GM18520 (cell line): ENCODE measurements at regions not wholly inside any gene's neighbourhood (a gene's known extent, or its start where the extent isn't known, plus 50 kb on each side); places are given as distances from the start of the nearest gene placed in this dataset.
"Not testable (repeated sequence)": the region's sequence is repeated elsewhere in the genome, so short reads cannot be mapped to it uniquely, and the experiment has no call there.

ENCODE experiments used
- ATAC-seq: cut with Tn5 transposase; IDR thresholded peaks from one replicate; pipeline ENCODE4 v1.9.1; 2021; ENCODE audit not compliant: unreplicated experiment

- not testable (repeated sequence) for ATAC-seq
Observed at GRCh38 chr2:95763074-95763473, 171.3 kb downstream of the TRIM43 start.

DNA sequence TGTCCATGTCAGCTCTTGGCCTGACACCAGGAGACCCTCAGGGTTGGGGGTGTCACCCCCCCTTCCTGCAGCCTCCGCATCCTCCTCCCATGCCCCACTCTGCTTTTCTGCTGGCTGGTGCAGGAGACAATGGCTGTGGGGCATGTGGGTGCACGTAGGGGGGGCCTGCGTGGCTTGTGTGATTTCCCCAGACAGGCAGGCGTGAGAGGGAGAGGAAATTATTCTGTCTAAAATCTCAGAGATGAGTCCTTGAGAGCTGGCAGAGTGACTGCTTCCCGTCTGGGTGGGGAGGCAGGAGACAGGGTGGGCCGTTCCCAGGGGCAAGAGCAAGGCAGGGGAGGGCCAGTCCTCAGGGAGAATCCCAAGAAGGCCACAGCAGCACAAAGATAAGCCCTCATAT is 173.2 kb downstream of the TRIM43 start:
- ATAC-seq: not testable (repeated sequence)

- ATAC-seq: not testable (repeated sequence)
Observed at GRCh38 chr2:95765925-95766910, 174.4 kb downstream of the TRIM43 start.

DNA sequence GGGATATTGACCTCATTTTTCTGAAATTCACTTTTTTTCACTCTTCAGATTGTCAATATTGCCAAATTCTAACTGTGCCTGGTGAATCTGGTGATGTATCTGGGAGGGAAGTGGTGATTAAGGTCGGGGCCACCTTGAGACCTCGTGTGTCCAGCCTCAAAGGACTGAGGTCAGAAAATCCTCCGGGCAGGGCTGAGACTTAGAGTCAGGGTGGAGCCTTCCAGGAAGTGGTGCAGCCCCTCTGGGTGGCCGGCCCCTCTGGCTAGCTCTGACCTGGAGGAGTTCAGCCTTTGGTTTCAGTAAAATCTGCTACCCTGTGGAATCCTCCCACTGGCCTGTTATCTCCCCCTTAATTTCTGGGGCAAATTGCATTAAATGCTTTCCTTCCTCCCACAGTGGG is 175.7 kb downstream of the TRIM43 start:
- ATAC-seq: not testable (repeated sequence)

GRCh38 chr2:95767950-95768349 is 176.1 kb downstream of the TRIM43 start:
- ATAC-seq: not testable (repeated sequence)

GRCh38 chr2:95769256-95769655 is 177.5 kb downstream of the TRIM43 start:
- ATAC-seq: not testable (repeated sequence)

DNA sequence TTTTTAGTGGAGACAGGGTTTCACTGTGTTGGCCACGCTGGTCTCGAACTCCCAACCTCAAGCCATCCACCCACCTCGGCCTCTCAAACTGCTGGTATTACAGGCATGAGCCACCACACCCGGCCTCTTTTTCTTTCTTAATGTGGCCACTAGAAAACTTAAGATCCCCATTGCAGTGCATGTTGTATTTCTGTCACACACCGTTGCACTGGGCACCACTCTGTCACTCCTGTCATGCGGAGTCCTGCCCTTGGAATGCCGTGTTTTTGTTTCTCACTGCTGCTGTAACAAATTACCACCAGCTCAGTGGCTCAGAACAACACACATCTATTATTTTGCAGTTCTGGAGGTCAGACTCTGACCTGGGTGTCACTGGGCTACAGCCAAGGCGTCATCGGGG is 178.9 kb downstream of the TRIM43 start:
- ATAC-seq: not testable (repeated sequence)

DNA sequence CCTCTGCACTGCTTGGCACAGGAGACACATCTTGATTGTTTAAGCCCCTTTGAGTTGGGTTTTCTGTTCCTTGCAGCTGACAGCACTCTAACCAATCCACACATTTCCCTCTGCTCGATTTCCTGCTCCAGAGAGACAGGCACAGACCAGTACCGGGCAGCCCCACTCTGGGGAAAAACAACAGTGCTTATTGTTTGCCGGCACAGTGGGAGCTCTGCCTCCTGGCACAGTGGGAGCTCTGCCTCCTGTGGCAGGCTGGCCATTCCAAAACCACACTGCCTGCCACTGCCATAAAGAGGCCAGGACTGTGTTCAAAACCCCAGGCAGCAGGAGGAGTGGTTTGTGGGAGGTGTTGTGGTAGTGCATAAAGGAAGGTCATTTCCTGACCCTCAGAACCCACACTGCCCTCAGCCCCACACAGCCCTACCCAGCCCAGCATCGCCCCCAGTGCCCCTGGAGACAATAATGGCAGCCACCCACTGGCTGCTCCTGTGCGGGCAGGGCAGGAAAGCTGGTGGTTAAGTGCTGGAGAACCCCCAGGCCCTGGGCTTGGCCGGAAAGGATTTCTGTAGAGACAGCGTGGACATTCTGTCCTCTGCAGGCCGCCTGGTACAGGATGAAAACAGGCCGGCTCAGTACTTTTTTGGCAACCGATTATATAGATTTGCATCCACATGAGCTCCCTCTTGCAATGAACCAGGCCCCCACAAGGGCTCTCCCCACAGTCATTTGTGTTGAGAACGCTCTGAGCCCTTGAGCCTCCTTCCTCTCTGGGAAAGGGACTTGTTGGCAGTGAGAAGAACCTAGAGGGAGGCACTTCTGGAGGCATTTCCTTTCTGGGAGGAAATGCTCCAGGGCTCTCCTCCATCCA is 182.8 kb downstream of the TRIM43 start:
- not testable (repeated sequence) for ATAC-seq

- not testable (repeated sequence) for ATAC-seq
Observed at GRCh38 chr2:95775193-95775531, 183.4 kb downstream of the TRIM43 start.
